Daoy (cell line): ENCODE measurements at regions not wholly inside any gene's neighbourhood (a gene's known extent, or its start where the extent isn't known, plus 50 kb on each side); places are given as distances from the start of the nearest gene placed in this dataset.

ENCODE experiments used
- DNase-seq: peaks from one replicate; pipeline ENCODE4 v3.0.0-alpha.2; 2015; ENCODE audit warnings: low read depth

DNA sequence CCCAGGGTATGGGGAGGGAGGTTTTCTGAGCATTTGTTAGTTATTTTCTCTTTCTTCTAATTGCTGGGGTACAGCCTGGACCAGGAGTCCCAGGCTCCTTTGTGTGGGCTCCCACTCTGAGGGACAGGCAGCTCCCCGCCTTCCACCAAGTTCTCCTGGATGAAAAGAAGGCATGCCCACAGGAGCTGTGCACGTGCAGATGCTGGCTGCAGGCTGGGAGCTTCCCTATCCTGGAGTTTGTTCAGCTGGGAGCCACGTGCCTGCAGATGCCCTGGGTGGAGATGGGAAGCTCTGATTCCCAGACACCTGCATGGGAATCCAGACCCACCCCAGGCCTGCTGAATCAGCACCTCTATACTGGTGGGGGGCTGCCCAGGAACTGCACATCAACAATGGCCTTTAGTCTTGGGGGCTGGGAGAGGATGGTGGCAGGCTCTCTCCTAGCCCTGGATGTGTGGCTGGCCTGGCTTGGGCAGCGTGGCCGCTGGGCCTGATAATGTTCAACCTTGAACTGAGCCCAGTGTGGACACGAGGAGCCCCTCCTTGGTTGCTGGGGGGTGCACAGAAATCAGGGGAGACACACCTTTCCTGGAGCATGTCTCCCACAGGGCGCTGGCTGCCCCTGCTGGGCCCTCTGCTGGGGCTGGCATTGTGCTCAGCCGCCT, 233.6 kb upstream of the HS6ST1 start:
- no peak for DNase-seq

DNA sequence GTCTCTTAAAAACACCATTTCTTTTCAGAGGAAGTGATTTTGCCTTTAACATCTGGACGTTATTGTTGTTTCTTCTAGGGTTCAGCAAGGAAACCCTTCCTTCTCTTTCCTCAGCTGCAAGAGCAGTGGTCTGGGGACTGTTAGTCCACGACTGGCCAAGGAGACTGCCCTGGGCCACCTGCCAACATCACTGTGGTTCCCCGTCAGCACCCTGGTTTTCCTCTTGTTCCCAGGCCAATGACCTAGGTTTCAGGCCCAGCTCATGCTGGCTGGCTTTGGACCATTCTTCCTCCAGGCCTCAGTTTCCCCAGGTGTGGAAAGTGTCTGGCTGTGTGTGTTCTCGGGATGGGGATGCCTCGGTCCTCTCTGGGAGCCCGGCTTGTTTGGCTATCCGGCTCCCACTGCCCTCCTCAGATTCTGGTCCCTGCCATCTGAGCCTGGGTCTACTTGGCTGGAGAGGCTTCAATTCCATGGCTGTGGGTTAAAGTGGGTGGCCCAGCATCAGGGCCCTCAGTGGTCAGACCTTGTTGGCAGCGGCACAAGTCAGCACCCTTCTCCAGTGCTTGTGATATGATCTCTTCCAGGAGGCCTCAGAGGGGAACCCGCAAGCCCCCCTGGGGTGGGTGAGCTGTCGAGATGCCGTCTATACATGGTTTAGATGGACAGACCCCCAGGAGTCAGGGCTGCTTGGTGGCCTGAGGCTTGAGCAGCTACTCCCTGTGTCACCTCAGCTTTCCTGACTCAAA, 234.3 kb upstream of the HS6ST1 start:
- DNase-seq = no peak

DNA sequence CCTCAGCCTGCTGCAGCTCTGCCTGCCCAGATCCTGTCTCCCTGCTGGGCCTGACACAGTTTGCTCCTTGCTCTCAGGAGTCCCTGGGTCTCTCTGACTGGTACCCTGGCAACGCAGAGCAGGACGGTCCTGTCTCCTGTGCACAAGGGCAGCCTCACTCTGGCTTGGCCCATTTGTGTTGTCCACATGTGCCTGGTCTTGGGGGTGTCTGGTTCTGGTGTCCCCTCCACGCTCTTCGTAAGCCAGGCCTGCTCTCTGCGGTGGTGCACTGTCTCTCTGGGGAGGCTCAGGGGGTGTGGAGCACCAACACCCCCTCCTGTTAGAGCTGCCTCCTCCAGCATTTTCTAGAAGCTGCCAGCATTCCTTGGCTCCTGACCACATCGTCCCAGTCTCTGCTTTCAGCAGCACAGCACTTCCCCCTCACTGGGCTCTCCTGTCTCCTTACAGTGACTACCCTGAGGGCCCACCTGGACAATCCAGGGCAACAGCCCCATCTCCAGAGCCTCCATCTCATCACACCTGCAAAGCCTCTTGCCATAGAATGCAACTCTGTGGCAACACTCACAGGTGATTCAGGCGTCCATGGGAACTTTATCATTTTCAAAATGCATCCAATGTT, 235.6 kb upstream of the HS6ST1 start:
- no peak for DNase-seq

DNA sequence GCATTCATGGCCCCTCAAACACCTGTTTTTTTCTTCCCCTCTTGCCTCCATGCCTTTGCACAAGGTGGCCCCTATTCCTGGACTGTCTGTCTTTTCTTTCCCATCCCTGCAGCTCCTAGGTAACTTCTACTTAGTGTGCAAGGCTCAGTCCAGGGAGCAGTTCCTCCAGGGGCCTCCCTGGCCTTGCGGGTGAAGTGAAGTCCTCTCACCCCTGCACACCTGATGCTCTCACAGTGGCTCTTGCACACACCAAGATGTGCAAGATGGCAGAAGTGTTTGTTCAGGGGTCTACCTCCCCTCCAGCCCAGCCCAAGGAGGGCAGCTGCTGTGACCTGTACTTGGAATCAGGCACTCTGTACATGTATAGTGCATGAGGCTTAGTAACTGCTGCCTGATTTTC, 236.8 kb upstream of the HS6ST1 start:
- no peak for DNase-seq

DNA sequence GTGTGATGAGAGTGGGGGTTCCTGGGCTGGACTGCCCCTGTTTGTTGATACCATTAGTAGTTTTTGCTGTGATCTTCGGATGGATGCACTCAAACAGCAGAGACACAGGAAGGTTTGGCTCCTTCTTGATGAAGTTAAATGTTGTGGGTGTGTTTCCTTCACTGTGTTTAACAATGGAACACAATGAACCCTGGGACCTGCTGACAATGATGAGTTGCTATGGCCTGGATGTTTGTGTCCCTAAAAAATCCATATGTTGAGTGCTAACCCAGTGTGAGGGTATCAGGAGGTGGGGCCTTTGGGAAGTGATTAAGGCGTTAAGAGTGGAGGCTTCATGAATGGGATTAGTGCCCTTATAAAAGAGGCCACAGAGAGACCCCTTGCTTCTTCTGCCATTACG, 237.4 kb upstream of the HS6ST1 start:
- DNase-seq = no peak

DNA sequence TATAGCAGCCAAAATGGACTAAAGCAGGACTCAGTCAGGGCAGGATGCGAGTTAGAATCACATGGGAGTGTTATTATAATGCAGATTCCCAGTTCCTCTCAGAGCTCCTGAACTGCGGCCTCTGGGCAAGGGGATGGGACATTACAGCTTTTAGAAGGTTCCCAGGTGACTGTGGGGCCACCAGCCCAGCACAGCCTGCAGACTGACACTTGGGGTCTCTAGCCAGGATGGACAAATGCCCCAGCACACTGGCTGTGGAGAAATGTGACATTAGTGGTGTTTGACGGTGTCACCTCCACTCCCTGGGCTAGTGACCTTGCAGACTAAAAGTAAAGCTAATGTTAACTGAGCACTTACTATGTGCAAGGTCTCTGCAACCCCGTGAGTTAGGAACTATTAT, 238.0 kb upstream of the HS6ST1 start:
- DNase-seq = no peak

DNA sequence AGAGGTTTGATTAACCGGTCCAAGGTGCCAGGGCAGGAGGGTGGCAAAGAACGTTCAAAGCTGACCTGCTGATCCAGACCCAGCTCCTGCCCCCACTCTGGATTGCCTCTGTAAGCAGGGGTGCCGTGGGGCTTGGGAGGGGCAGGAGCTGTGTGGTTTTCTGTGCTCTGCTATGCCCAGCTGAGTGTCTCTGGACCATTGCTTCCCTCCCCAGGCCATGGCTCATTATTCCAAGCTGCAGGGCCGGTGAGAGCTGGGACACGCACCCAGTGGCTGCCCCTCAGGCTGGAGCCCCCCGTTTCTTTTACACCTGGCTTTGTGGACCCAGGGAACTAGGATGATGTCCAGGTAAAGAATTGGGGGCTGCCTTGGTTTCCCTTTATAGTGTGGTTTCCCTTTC, 238.4 kb upstream of the HS6ST1 start:
- DNase-seq = no peak

DNA sequence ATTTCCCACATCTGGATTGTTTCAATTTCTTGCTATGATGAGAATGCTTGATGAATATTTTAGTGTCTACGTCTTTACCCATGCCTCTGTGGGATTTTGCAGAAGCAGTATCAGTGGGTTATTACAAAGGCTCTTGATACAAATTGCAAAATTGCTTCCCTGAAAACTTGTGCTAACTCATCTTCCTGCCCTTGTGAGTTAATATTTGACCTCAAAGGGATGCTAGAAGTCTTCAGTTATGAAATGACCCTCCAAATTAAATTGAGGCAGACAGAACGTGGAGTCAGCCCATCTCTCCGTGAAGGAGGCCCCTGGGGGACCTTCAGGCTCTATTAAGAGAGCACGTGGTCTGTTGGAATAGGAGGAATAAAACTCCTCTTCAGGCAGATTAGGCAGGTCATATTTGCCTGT, 239.2 kb upstream of the HS6ST1 start:
- no peak for DNase-seq

DNA sequence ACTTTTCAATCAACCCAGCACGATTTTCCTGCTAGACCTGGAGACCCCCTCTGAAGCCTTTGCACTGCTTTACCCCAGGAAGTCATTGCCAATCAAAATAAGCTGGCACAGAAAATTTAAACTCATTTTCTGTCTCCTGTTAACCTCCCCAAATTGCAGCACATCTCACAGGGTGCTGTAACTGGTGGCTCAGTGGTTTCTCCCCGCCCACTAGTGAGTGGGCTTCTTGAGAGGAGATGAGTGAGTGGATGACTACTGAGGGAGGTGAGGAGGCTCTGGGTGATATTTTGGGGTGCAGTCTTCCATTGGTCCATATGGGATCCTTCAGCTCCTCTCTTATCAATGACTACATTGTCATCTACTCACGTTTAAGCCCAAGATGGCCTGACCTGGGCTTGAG, 239.8 kb upstream of the HS6ST1 start:
- no peak for DNase-seq

DNA sequence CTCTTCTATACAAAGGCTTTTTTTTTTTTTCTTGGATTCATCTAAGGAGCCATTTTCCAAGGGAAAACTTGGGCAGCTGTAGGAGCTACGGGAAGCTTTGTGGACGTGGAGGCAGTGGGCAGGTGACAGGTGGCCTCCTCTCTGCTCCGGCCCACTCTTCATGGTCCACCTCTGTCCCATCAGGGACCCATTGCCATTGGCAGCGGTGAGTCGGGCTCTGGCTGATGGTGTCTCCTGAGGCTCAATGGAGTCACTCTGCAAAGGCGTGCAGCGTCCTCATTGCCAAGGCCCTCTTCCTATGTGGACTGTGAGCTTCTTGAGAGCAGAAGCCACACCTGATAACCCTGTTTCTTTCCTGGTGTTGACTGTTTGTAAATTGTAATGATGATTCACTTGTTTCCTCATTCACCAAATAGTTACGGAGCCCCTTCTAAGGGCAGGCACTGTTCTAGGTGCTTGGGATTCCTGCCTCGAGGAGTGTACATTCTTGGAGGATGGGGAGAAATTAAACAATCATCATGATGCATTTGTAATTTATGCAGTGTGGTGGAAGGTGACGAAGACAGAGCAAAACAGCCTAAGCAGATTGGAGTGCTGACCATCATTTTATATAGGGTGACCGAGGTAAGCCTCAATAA, 240.3 kb upstream of the HS6ST1 start:
- no peak for DNase-seq

DNA sequence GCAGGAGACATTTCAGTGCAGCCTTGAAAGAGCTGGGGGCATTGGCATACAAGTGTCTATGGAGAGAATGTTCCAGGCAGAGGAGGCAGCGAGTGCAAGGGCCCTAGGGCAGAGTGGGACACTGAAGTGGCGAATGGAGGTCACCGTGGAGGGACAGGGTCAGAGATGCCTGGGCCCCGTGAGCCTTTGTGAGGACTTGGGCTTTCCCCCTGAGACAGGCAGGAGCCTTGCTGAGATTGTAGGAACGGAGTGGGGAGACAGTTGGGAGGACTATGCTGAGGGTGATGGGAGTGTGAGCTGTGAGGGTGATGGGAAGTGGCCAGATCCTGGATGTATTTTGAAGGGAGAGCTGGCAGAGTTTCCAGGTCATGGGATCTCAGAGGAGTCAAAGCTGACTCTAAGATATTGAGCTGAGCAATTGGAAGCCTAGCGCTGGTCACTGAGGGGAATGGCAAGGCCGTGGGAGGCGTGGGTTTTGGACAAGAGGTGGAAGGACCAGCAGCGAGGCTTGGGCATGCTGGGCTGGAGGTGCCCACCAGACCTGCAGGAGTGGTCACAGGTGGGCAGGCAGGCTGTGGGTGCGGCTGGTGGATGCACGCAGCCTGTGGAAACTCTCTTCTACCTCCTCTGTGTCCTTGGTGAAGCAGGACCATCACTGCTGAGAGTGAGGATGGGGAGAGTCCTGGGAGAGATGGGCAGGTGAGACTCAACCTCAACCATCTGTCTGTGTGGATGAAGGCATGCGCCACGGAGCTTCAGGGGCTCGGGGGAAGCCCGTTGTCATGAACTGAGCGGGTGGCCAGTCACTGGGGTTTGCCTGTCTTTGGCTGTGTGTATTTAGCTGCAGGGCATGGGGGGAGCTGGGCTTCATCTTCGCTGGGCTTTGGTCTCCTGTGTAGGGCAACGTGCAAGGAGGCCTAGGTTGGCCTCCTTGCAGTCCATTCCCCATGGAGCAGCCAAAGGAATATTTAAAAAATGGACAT, 241.2 kb upstream of the HS6ST1 start:
- no peak for DNase-seq

DNA sequence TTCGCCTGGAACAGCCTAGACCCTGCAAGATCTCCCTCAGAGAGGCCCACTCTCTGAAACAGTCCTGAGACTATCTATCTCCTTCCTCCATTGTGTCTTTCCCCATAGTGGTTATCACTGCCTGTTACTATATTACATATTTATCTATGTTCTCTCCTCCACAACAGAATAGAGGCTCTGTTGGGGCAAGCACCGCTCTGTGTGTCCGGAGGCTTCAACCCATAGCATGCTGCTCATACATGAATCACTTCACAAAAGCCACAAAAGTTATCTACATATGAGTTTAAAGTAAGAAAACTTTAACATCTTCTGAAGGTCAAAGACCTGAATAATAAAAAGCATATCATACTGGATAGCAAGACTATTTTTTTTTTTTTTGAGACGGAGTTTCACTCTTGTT, 242.1 kb upstream of the HS6ST1 start:
- DNase-seq = no peak

DNA sequence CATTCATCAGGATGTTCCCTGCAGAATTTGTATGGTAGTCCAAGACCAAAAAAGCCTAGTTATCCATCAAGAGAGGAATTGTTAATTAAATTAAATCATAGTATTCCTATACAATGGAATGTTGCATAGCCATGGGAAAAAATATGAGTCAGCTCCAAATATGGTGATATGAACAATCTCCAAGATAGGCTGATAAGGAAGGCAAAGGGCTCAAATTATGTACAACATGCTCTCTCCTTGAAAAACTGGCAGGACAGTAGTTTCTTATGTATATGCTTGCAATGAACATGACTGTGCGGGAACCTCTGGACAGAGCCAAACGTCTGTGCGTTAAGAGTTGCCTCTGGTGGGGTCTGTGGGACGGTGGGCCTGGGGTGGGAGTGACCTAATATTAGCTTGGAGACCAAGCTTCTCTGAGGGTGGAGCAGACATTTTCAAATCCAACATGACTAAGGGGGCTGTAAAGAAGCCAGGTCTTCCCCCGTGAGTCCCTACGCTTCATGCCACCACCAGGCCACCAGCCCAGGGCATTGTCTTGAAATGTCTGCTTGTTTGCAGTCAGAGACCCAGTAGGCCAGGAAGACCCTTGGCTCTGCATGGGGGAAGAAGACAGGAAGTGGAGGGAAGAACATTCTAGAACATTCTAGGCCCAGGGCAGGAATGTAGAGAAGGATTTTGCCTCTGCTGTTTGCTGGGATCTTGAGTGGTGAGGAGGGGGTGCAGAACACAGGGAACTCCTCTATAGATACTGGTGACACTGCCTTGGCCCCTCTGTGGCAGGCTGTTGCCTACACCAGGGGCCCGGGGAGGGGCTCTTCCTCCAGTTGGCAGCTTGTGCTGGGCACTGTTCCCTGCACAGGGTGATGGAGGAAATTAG, 244.0 kb upstream of the HS6ST1 start:
- no peak for DNase-seq

DNA sequence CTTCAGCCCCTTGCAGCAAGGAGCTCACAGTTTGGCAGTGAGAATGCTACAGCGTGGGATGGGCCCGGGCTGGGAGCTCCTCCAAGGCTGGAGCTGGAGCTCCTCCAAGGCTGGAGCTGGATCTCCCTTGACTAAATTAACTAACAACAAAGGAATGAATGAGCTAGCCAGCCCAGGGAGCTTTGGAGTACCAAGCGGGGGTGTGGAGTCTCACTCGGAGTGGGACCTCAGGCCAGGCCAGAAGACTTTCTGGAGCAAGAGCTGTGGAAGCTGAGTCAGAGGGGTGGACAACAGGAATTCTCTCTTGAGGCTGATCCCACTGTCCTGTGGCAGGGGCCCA, 244.7 kb upstream of the HS6ST1 start:
- DNase-seq = no peak

DNA sequence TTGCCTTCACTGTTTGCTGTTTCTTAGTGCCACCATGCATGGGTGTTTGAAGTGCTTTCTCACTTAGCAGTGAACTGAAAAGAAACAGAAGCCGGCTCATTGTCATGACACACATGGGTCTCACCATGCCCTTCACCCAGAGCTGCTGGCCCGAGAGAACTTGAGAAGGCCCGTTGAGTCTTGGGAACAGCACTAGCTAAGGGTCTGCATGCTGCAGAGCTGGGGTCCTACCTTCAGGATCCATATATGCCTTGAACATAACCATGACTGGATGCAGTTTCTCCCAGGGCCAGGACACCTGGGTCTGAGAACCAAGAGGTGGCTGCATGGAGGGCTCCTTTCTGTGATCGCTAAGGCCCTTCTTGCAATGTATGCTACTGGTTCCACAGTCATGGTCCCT, 245.5 kb upstream of the HS6ST1 start:
- DNase-seq = no peak

DNA sequence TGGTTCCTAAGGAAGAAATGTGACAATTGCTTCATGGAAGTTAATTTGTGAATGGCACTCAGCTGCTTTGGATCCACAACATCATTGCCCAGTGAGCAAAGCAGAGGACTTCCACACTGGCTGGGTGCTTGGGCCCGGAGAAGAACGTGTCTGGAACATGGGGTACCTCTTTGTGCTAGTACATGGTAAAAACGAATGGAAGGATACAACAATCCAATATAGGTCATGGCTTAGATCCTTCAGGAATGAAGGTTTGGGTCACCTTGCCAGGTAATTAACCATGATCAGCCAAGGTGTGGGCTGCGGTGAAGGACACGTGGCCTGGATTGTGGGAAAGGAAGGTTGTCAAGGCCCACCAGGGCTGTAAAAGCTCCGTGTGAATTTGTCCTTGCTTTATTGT, 245.9 kb upstream of the HS6ST1 start:
- no peak for DNase-seq

DNA sequence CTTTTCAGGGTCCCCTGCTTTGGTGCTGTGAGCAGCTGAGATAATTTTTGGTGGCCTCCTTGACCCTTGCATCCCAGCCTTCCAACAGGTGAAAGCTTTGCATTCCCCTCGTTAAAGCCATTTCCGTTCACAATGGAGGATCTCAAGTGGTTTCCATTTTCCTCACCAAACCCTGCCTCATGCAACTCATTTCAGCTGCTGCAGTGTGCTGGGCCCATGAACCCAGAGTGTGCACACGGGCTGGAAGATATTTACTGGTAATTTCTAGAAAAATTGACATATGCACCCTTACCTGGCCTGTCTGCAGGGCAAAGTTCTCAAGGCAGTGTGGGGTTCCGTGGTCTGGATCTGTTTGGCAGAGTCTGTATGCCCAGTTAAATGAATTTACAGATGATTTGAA, 246.8 kb upstream of the HS6ST1 start:
- DNase-seq = no peak

DNA sequence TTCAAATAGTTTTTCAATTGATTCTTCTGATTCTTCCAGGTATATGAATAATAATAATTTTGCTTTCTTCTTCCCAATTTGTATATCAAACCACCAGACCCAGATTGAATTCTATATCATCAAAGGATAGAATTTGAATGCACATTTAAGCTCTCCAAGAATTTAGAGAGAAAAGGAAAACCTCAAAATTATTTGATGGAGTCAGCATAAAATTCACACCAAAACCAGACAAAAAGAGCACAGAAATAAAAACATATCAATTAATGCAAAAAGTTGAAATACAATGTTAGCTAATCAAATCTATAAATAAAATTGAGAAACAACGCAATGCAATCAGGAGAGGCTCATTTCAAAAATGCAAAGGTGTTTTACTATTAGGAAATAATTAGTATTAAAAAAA, 248.0 kb upstream of the HS6ST1 start:
- no peak for DNase-seq

DNA sequence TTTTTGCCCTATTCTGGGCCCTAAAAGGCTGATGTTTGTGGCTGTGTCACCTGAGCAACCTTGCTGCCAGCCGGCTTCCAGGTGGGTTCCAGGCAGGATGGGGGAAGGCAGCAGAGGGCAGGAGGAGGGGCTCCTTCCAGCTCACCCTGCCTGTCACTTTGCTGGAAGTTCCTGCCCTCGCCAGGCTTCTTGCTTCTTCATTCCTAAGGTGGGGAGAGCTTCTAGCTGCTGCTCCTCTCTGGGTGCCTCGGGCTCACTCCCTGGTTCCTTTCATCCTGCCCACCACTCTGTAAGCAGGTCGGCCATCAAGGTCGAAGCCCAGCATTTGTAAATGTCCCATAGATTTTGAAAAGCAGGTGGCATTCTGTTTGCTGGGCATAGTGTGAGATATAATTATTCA, 249.4 kb upstream of the HS6ST1 start:
- DNase-seq = no peak

DNA sequence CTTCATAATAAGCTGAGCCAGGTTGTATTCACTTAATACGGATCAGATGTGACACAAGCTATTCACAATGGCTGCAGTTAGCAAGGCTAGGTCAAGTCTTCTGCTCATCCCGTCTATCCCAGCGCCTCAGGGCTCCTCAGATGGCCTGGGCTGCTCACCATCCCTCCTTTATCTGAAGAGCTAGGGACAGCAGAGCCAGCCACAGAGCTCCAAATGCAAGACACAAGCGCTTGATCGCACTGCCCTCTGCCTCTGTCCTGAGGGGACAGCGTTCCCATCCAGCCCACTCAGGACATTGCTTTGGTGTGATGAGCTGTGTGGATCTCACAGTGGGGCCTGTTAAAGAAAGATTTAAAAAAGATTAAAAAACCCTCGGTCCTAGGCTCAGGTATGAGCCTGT, 254.4 kb upstream of the HS6ST1 start:
- no peak for DNase-seq

DNA sequence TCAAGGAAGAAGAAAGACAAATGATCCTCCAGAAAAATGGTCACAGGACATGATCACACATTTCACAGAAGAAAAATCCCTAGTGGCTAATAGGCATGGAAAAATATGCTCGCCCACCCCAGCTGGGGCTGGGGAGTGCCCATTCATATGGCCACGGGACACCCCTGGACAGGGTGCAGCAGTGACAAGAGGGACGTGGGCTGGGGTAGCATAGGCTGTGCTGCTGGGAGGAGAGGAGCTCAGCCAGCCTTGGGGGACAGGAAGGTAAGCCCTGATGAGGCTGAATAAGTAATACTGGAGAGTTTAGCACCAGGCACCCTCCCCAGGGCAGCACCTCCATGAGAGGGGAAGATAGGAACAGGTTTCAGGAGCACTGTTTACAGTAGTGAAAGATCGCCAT, 254.9 kb upstream of the HS6ST1 start:
- DNase-seq = no peak
